ENCODE measurements at regions not wholly inside any gene's neighbourhood (a gene's known extent, or its start where the extent isn't known, plus 50 kb on each side); places are given as distances from the start of the nearest gene placed in this dataset.
"Not testable (repeated sequence)": the region's sequence is repeated elsewhere in the genome, so short reads cannot be mapped to it uniquely, and the experiment has no call there.

DNA sequence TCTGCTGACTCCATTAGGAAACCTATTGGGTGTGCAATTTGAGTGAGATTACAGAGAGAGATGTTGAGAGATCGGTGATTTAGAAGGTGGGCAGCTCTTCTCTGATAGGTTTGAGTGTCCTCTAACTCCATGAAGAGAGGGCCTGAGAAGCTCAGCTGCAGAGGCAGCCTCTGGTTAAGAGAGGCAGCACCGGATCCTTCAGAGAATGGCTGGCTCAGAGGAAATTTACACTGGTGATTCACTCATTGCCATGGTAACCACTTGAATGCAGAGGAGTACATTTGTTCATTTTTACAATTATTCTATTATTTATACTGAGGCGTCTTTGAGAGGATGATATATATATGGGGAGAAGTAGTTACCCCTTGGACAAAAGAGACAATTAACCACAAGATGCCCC is 171.7 kb downstream of the PDGFRA start:
- H3K4me3 ChIP-seq (ENCODE audit: low read depth, low read length, poor library complexity, severe bottlenecking), result no peak overlapping the region
- no peaks in the 10 kb centered on the region for H3K4me1 ChIP-seq (ENCODE audit: insufficient read depth, low read length, poor library complexity, severe bottlenecking)
- CTCF ChIA-PET, result no interaction called here
- POLR2A ChIA-PET (ENCODE audit: low non-redundant PET), result no interaction called here
- no peaks in the 10 kb centered on the region for H3K27me3 ChIP-seq (replicated peaks; ENCODE audit: insufficient read depth, low read depth, low read length, poor library complexity)
- no peak overlapping the region for H3K27ac ChIP-seq (ENCODE audit: low read depth, low read length, poor library complexity, severe bottlenecking)
- BruUV-seq (replicated peaks), result no TSS peak
- intact Hi-C loops (cut with micrococcal nuclease; ENCODE audit: unreplicated experiment), result no loop called here
- TF ChIP-seq, protein P1, sequence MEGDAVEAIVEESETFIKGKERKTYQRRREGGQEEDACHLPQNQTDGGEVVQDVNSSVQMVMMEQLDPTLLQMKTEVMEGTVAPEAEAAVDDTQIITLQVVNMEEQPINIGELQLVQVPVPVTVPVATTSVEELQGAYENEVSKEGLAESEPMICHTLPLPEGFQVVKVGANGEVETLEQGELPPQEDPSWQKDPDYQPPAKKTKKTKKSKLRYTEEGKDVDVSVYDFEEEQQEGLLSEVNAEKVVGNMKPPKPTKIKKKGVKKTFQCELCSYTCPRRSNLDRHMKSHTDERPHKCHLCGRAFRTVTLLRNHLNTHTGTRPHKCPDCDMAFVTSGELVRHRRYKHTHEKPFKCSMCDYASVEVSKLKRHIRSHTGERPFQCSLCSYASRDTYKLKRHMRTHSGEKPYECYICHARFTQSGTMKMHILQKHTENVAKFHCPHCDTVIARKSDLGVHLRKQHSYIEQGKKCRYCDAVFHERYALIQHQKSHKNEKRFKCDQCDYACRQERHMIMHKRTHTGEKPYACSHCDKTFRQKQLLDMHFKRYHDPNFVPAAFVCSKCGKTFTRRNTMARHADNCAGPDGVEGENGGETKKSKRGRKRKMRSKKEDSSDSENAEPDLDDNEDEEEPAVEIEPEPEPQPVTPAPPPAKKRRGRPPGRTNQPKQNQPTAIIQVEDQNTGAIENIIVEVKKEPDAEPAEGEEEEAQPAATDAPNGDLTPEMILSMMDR (conservative IDR thresholded peaks at IDR 0.05; ENCODE audit: low read depth, low read length), result no peak
- no peak for TF ChIP-seq EZH2 (IDR thresholded peaks at IDR 0.05; ENCODE audit: borderline replicate concordance, low read depth, low read length, poor library complexity, severe bottlenecking)
- H3K9me3 ChIP-seq (ENCODE audit: low read depth, low read length, poor library complexity, severe bottlenecking), result no peaks in the 10 kb centered on the region
- H3K36me3 ChIP-seq (ENCODE audit: insufficient read depth, low read length, poor library complexity, severe bottlenecking), result no peaks in the 10 kb centered on the region
- DNase-seq (ENCODE audit: low spot score), result peak; percentile 32

DNA sequence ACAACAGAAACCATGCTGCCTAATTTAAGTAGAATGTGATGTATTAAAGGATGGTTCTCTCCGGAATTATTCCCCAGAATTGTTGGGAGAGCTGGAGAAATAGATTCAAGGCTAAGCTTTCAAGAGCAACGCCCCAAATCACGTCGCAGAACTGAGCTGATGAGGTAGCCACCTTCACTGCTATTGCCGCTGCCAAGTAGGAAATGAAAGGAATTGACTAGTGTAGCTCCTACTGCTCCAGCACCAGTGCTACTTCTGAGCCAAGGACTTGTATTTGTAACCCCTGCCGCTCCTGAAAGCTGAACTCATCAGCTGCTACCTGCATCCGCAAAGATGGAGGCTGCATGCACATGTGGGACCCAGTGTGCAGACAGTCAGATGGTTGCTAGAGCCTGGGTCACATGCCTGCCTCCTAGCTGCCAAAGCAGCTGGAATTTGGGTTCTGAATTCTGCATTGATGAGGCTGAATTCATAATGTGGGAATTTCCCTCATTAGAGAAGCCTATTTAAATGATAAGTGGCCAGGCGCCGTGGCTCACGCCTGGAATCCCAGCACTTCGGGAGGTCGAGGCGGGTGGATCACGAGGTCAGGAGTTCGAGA is 173.9 kb downstream of the PDGFRA start:
- Histone ChIP-seq H3K27ac (ENCODE audit: low read depth, low read length, poor library complexity, severe bottlenecking) (no peak overlapping the region), H3K4me1 (ENCODE audit: insufficient read depth, low read length, poor library complexity, severe bottlenecking) (no peaks in the 10 kb centered on the region), H3K4me3 (ENCODE audit: low read depth, low read length, poor library complexity, severe bottlenecking) (no peak overlapping the region), H3K9me3 (ENCODE audit: low read depth, low read length, poor library complexity, severe bottlenecking) (no peaks in the 10 kb centered on the region), H3K36me3 (ENCODE audit: insufficient read depth, low read length, poor library complexity, severe bottlenecking) (no peaks in the 10 kb centered on the region), H3K27me3 (replicated peaks; ENCODE audit: insufficient read depth, low read depth, low read length, poor library complexity) (no peaks in the 10 kb centered on the region)
- intact Hi-C loops (cut with micrococcal nuclease; ENCODE audit: unreplicated experiment), result no loop called here
- BruUV-seq (replicated peaks), result no TSS peak
- ChIA-PET CTCF (interaction anchor here (0.5 kb wide), 1 partner anchor 86 kb away, joined by 4 read pairs; no protein-coding TSS in a partner anchor), POLR2A (ENCODE audit: low non-redundant PET) (no interaction called here)
- TF ChIP-seq, protein P1 (conservative IDR thresholded peaks at IDR 0.05; ENCODE audit: low read depth, low read length), result no peak
- no peak for DNase-seq (ENCODE audit: low spot score)

DNA sequence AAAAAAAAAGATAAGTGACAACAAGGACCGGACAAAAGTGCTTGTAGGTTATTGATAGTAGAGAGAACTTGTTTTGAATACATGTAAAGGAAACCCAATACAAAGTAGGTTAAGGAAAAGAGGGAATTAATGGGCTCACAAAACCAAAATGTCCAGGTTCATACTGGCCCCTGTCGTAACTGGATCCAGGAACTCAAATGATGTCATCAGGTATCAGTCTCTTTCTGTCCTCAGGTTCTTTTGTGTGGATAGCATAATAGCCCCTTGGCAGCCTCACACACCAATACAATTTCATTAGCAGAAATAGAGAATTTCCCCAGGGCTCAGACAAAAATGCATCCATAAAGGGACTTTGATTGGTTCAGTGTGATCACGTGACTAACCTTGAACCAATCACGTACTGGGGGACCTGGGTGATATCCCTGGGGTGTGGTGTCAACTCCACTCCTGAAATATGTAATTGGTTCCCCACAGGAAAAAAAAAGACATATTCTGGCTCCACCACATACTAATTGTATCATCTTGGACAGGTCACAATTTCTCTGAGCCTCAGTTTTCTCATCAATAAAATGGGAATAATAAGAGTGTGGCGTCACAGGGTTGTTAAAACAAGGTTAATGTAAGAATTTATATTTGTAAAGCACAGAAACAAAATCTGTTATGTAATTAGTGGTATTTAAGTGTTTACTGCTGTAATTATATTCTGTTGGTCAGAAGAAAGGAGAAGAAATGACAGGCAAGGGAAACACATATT is 174.8 kb downstream of the PDGFRA start:
- Histone ChIP-seq H3K27me3 (replicated peaks; ENCODE audit: insufficient read depth, low read depth, low read length, poor library complexity) (no peaks in the 10 kb centered on the region), H3K36me3 (ENCODE audit: insufficient read depth, low read length, poor library complexity, severe bottlenecking) (no peaks in the 10 kb centered on the region), H3K4me1 (ENCODE audit: insufficient read depth, low read length, poor library complexity, severe bottlenecking) (no peaks in the 10 kb centered on the region), H3K9me3 (ENCODE audit: low read depth, low read length, poor library complexity, severe bottlenecking) (no peaks in the 10 kb centered on the region), H3K4me3 (ENCODE audit: low read depth, low read length, poor library complexity, severe bottlenecking) (no peak overlapping the region), H3K27ac (ENCODE audit: low read depth, low read length, poor library complexity, severe bottlenecking) (no peak overlapping the region)
- BruUV-seq (replicated peaks), result no TSS peak
- TF ChIP-seq EZH2 (IDR thresholded peaks at IDR 0.05; ENCODE audit: borderline replicate concordance, low read depth, low read length, poor library complexity, severe bottlenecking), result no peak
- TF ChIP-seq, protein P1 (conservative IDR thresholded peaks at IDR 0.05; ENCODE audit: low read depth, low read length), result no peak
- no peak for DNase-seq (ENCODE audit: low spot score)
- ChIA-PET CTCF (no interaction called here), POLR2A (ENCODE audit: low non-redundant PET) (no interaction called here)
- intact Hi-C loops (cut with micrococcal nuclease; ENCODE audit: unreplicated experiment), result no loop called here

DNA sequence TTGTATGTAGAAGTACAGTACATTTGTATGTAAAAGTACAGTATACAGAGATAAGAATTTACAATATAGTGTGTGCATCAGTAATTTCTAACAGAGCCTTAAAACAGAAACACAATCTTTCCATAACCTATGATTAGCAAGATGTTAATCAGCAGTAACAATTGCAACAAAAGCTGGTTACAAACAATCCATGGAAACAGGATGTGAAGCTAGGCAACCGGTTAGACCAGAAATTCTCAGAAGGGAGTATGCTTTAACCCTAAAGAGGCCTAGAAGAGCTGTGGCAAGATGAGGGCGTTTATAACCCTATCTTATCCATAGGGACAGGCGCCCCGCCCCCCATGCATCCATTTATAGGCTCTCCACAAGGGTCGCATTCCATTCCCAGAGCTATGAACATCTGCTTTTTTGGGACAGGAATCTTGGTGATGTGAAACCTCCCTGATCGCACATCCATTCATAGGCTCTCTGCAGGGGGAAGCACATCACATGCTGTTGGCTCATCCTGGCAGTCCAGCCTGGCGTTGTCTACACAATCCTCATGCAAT is 180.3 kb downstream of the PDGFRA start:
- CTCF ChIA-PET; H3K36me3 ChIP-seq (ENCODE audit: insufficient read depth, low read length, poor library complexity, severe bottlenecking): not testable (repeated sequence)

More for the DNA sequence above, 180.3 kb downstream of the PDGFRA start:
- H3K27ac ChIP-seq (ENCODE audit: low read depth, low read length, poor library complexity, severe bottlenecking); intact Hi-C loops (cut with micrococcal nuclease; ENCODE audit: unreplicated experiment); DNase-seq (ENCODE audit: low spot score); H3K4me3 ChIP-seq (ENCODE audit: low read depth, low read length, poor library complexity, severe bottlenecking); H3K9me3 ChIP-seq (ENCODE audit: low read depth, low read length, poor library complexity, severe bottlenecking); H3K27me3 ChIP-seq (replicated peaks; ENCODE audit: insufficient read depth, low read depth, low read length, poor library complexity); POLR2A ChIA-PET (ENCODE audit: low non-redundant PET); BruUV-seq (replicated peaks); H3K4me1 ChIP-seq (ENCODE audit: insufficient read depth, low read length, poor library complexity, severe bottlenecking): not testable (repeated sequence)
